ENCODE measurements at regions not wholly inside any gene's neighbourhood (a gene's known extent, or its start where the extent isn't known, plus 50 kb on each side); places are given as distances from the start of the nearest gene placed in this dataset.

GRCh38 chr5:107218457-107219193, 452.1 kb downstream of the EFNA5 start:
- no CpG with 5 or more reads among the region's 1 CpG for WGBS (ENCODE audit: extremely low coverage, insufficient read length, low lambda C conversion rate)
- Mint-ChIP-seq H3K4me1 (no peaks in the 10 kb centered on the region; a peak in 2 of 4 replicates), H3K27ac (no peak overlapping the region), H3K36me3 (ENCODE audit: insufficient read depth in 1 of 3, low read depth in 3 of 3) (no peaks in the 10 kb centered on the region), H3K27me3 (ENCODE audit: low read depth) (no peaks in the 10 kb centered on the region), H3K4me3 (no peak overlapping the region), H3K9me3 (no peaks in the 10 kb centered on the region)
- H3K4ac ChIP-seq (ENCODE audit: low read depth, low read length) = no peak overlapping the region
- H2BK15ac ChIP-seq (ENCODE audit: low read depth, low read length) = no peak overlapping the region
- no peaks in the 10 kb centered on the region for H4K20me1 ChIP-seq (ENCODE audit: control insufficient read depth, insufficient read depth, insufficient read length)
- no peak overlapping the region for H3K18ac ChIP-seq (ENCODE audit: insufficient read length, low read depth, low read length)
- H3K79me2 ChIP-seq (ENCODE audit: insufficient read depth, low read length) = no peaks in the 10 kb centered on the region
- no peaks in the 10 kb centered on the region for H3K79me1 ChIP-seq (ENCODE audit: insufficient read depth, low read depth, low read length, poor library complexity, severe bottlenecking)
- no peaks in the 10 kb centered on the region for H3K23me2 ChIP-seq (ENCODE audit: insufficient read length, low read depth, low read length, poor library complexity, severe bottlenecking)
- no peak overlapping the region for H3K9ac ChIP-seq (ENCODE audit: extremely low read depth, insufficient read length, low read length)
- H3K23ac ChIP-seq (ENCODE audit: insufficient read length, low read depth, low read length) = no peak overlapping the region
- H3K4me1 ChIP-seq (ENCODE audit: insufficient read depth, low read length) = no peaks in the 10 kb centered on the region
- no peaks in the 10 kb centered on the region for H3K27me3 ChIP-seq (ENCODE audit: insufficient read depth, low read length)
- H3K9me3 ChIP-seq (ENCODE audit: control insufficient read depth, low read depth, low read length) = no peaks in the 10 kb centered on the region
- no peak overlapping the region for H2AK5ac ChIP-seq (ENCODE audit: insufficient read length, low read length)
- H2BK20ac ChIP-seq (ENCODE audit: low read depth, low read length, poor library complexity, severe bottlenecking) = no peak overlapping the region
- H3K27ac ChIP-seq (ENCODE audit: insufficient read length, low read depth, low read length) = no peak overlapping the region
- DNase-seq = no peak
- H3T11ph ChIP-seq (ENCODE audit: low read length) = no peak overlapping the region
- H2BK5ac ChIP-seq (ENCODE audit: insufficient read length, low read length) = no peak overlapping the region
- H4K91ac ChIP-seq (ENCODE audit: insufficient read length, low read depth, low read length) = no peak overlapping the region
- no peak overlapping the region for H2BK12ac ChIP-seq (ENCODE audit: insufficient read length, low read depth, low read length)
- no peak overlapping the region for H3K56ac ChIP-seq (ENCODE audit: insufficient read length, low read depth, low read length)
- H3K4me2 ChIP-seq (ENCODE audit: insufficient read depth, insufficient read length, low read length) = no peak overlapping the region
- no peak overlapping the region for H3K14ac ChIP-seq (ENCODE audit: insufficient read depth, low read length)
- no peak overlapping the region for H4K8ac ChIP-seq (replicated peaks; ENCODE audit: insufficient read length, low read depth, low read length)
- no peak overlapping the region for H4K5ac ChIP-seq (ENCODE audit: insufficient read length, low read depth, low read length)
- TF ChIP-seq CTCF (conservative IDR thresholded peaks at IDR 0.05) = no peak
- H2BK120ac ChIP-seq (ENCODE audit: low read depth, low read length, poor library complexity, severe bottlenecking) = no peak overlapping the region
- no peak overlapping the region for H2AFZ ChIP-seq (ENCODE audit: low read length)
